Spleen (tissue), 11 donors: ENCODE measurements at regions not wholly inside any gene's neighbourhood (a gene's known extent, or its start where the extent isn't known, plus 50 kb on each side); places are given as distances from the start of the nearest gene placed in this dataset.

Experiments used
- DNase-seq: peaks from one replicate; pipeline ENCODE4 v3.0.0-alpha.2; 2020
- H3K27ac ChIP-seq, 8 donors: fragments of 200-600 bp; sonication (generic) in 7 of 8; 1 replicate in 4 of 8; 2 replicates in 4 of 8; pipeline versions ENCODE4 v1.5.0 to v1.8.0; 2016 to 2021; ENCODE audit warnings: inconsistent platforms in 4 of 8, mild to moderate bottlenecking in 4 of 8, moderate library complexity in 1 of 8
- H3K27me3 ChIP-seq, 7 donors: fragments of 200-600 bp; sonication (generic) in 6 of 7; replicated peaks in 1 of 7; 1 replicate in 4 of 7; 2 replicates in 3 of 7; pipeline versions ENCODE4 v1.5.0 to v1.8.0; 2016 to 2021; ENCODE audit warnings: inconsistent platforms in 3 of 7, mild to moderate bottlenecking in 1 of 7
- H3K36me3 ChIP-seq, 6 donors: fragments of 200-600 bp; sonication (generic) in 5 of 6; 1 replicate in 4 of 6; 2 replicates in 2 of 6; pipeline versions ENCODE4 v1.5.0 to v1.8.0; 2016 to 2021; ENCODE audit warnings: inconsistent platforms in 2 of 6
- H3K4me1 ChIP-seq, 6 donors: fragments of 200-600 bp; sonication (generic) in 5 of 6; 1 replicate in 3 of 6; 2 replicates in 3 of 6; pipeline versions ENCODE4 v1.5.0 to v1.8.0; 2016 to 2021; ENCODE audit warnings: inconsistent platforms in 3 of 6
- H3K4me3 ChIP-seq, 8 donors: fragments of 200-600 bp; sonication (generic) in 7 of 8; 1 replicate in 4 of 8; 2 replicates in 4 of 8; pipeline versions ENCODE4 v1.5.0 to v1.8.0; 2016 to 2021; ENCODE audit warnings: inconsistent platforms in 4 of 8, mild to moderate bottlenecking in 4 of 8, moderate library complexity in 2 of 8
- H3K9me3 ChIP-seq, 8 donors: fragments of 200-600 bp; sonication (generic) in 7 of 8; 1 replicate in 4 of 8; 2 replicates in 4 of 8; pipeline versions ENCODE4 v1.5.0 to v1.8.0; 2016 to 2021; ENCODE audit warnings: inconsistent platforms in 4 of 8
- POLR2A ChIP-seq, 3 donors: fragments of 450-650 bp; IDR thresholded peaks; one replicate each; pipeline ENCODE4 v1.5.1; 2017; ENCODE audit warnings: antibody characterized with exemption in 3 of 3, mild to moderate bottlenecking in 1 of 3
- POLR2AphosphoS5 ChIP-seq, 3 donors: sonication (generic); formaldehyde crosslinking; IDR thresholded peaks; one replicate each; pipeline ENCODE4 v1.5.1; 2017; ENCODE audit warnings: antibody characterized with exemption in 3 of 3
- WGBS, 5 donors: extraction: QIAGEN DNeasy Blood & Tissue Kit in 3 of 5; methylation state at CpG; one replicate each; pipeline versions ENCODE4 v1.1.5 to v1.1.7; 2013 to 2018; 5-methylcytosine and 5-hydroxymethylcytosine counted together
- intact Hi-C: fragments of 100-400 bp; cut with DNase I; formaldehyde crosslinking; loops from one replicate; pipeline ENCODE4 v1.15.0; 2023; ENCODE audit warnings: low total_unique reads
- TF ChIP-seq, protein P1 (sequence below), 11 experiments: fragments of 200-600 bp in 7 of 11; fragments of 450-650 bp in 4 of 11; sonication (generic) in 4 of 11; IDR thresholded peaks in 8 of 11; conservative IDR thresholded peaks in 3 of 11; 1 replicate in 7 of 11; 2 replicates in 4 of 11; pipeline versions ENCODE4 v1.4.0 to v1.8.0; 2016 to 2021; ENCODE audit warnings: antibody characterized with exemption in 11 of 11, inconsistent platforms in 4 of 11, mild to moderate bottlenecking in 1 of 11
- donor health status: healthy with polysubstance abuse.
- donor health status: DM: no; HTN: no; CAD: no; lungs with moderate emphysema.
- donor health status: DM: no; HTN: no; CAD: no.
- donor health status: Bipolar disorder and iron deficiency.
- donor health status: healthy.
- donor health status: DM: no; HTN: no; CAD: no.
- donor health status: DM: yes; HTN: yes; CAD: no.

DNA sequence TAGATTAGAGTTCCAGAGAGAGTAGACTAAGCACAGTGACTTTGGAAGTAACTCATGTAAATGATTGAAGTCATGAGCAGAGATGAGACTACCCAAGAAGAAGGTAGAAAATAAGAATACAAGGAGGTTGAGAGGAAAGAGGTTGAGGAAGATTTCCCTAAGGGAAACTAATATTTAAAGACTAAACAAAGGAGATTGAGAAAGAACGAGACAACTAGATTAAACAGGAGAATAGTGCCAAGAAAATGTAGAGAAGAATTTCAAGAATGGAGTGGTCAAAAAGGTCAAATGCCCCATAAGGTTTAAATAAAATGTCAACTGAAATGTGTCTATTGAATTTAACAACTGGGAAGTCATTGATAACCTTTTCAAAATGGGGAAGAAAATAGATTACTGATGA, 59.0 kb downstream of the RPS29 start:
- WGBS, 5 donors, result 59 to 80% (median 62%) methylated on average over 1 of the region's 1 CpG
- TF ChIP-seq POLR2A (IDR thresholded peaks at IDR 0.05) (no peak), POLR2AphosphoS5 (IDR thresholded peaks at IDR 0.05) (no peak)
- TF ChIP-seq, protein P1, sequence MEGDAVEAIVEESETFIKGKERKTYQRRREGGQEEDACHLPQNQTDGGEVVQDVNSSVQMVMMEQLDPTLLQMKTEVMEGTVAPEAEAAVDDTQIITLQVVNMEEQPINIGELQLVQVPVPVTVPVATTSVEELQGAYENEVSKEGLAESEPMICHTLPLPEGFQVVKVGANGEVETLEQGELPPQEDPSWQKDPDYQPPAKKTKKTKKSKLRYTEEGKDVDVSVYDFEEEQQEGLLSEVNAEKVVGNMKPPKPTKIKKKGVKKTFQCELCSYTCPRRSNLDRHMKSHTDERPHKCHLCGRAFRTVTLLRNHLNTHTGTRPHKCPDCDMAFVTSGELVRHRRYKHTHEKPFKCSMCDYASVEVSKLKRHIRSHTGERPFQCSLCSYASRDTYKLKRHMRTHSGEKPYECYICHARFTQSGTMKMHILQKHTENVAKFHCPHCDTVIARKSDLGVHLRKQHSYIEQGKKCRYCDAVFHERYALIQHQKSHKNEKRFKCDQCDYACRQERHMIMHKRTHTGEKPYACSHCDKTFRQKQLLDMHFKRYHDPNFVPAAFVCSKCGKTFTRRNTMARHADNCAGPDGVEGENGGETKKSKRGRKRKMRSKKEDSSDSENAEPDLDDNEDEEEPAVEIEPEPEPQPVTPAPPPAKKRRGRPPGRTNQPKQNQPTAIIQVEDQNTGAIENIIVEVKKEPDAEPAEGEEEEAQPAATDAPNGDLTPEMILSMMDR (IDR thresholded peaks at IDR 0.05 in 8 of 11, conservative IDR thresholded peaks at IDR 0.05 in 3 of 11), result no peak
- DNase-seq, result no peak
- Histone ChIP-seq H3K36me3 (no peaks in the 10 kb centered on the region), H3K27me3 (peaks cover 0 to 3% (median 0%) of the 10 kb centered on the region in 7 donors), H3K27ac (no peak overlapping the region), H3K9me3 (peaks cover 0 to 8% (median 0%) of the 10 kb centered on the region in 8 donors), H3K4me1 (no peaks in the 10 kb centered on the region), H3K4me3 (no peak overlapping the region)
- intact Hi-C loops, result no loop called here

DNA sequence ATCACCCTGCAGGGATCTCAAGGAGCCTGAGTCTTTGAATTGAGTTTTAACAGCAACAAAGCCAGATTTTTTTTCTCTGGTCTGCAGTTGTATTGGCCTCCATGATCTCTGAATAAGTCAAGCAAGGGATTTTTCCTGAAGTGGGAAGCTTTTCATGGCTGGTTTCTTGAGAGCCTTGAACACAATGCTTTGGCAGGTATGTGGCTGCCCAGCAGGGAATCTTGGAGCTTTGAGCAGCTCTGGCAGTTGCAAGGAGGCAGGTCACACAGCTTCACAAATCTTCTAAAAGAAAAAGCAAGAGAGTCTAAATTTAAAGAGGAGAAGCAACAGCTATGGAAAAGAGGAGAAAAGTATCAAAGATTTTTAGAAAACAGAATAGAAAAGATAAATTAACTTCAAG, 60.1 kb downstream of the RPS29 start:
- intact Hi-C loops, result no loop called here
- H3K36me3 ChIP-seq, result no peaks in the 10 kb centered on the region
- TF ChIP-seq POLR2AphosphoS5 (IDR thresholded peaks at IDR 0.05), result no peak
- TF ChIP-seq, protein P1 (IDR thresholded peaks at IDR 0.05 in 8 of 11, conservative IDR thresholded peaks at IDR 0.05 in 3 of 11), result no peak
- TF ChIP-seq POLR2A (IDR thresholded peaks at IDR 0.05), result no peak
- H3K27me3 ChIP-seq, result peaks cover 0 to 3% (median 0%) of the 10 kb centered on the region in 7 donors
- no peak for DNase-seq
- H3K27ac ChIP-seq, result no peak overlapping the region
- H3K4me3 ChIP-seq, result no peak overlapping the region
- peaks cover 0 to 8% (median 0%) of the 10 kb centered on the region in 8 donors for H3K9me3 ChIP-seq
- no peaks in the 10 kb centered on the region for H3K4me1 ChIP-seq

DNA sequence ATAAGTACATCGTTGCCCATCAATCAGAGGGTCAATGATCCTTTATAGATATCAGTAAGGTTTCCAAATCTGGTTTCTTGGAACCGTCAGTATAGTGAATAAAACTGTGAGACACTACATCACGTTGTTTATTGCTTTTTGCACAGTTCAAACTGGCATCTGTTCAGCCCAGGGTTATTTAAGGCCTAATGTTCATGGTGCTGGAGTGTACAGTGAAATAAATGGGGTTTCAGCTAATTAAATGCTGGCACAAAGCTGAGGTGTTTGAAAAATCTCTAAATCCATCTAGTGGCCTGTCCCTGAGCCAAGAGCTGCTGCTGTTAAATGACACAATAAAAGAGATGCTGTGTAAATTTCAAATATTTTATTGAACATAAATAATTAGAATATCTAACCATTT, 69.9 kb downstream of the RPS29 start:
- intact Hi-C loops, result no loop called here
- no peak for DNase-seq
- H3K9me3 ChIP-seq, result no peaks in the 10 kb centered on the region

DNA sequence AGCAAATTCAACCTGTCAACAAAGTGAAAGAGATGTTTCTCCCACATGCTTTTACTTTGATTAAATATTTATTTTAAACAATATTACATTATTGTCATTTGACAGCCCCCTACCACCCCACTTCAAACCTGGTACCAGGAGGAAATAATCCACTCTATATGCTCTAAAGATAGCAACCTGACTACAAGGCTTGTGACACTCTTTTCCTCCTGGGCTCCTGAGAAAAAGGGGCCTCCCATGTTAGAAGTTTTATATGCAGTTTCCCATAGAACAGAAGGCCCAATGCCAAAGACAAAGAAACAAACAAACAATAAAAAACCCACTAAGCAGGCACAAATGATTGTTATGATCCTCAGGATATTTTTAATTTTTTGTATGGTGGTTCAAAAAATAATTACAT, 73.6 kb downstream of the RPS29 start:
- Histone ChIP-seq H3K27ac (no peak overlapping the region), H3K27me3 (no peaks in the 10 kb centered on the region), H3K36me3 (no peaks in the 10 kb centered on the region), H3K4me1 (no peaks in the 10 kb centered on the region), H3K9me3 (peaks cover 0 to 12% (median 0%) of the 10 kb centered on the region in 8 donors), H3K4me3 (no peak overlapping the region)
- DNase-seq, result no peak
- TF ChIP-seq, protein P1 (IDR thresholded peaks at IDR 0.05 in 8 of 11, conservative IDR thresholded peaks at IDR 0.05 in 3 of 11), result no peak
- no peak for TF ChIP-seq POLR2A (IDR thresholded peaks at IDR 0.05)
- no peak for TF ChIP-seq POLR2AphosphoS5 (IDR thresholded peaks at IDR 0.05)
- intact Hi-C loops, result no loop called here

More for the DNA sequence above, 69.9 kb downstream of the RPS29 start:
- Histone ChIP-seq H3K27ac (no peak overlapping the region), H3K4me1 (no peaks in the 10 kb centered on the region), H3K27me3 (no peaks in the 10 kb centered on the region), H3K4me3 (no peak overlapping the region), H3K36me3 (no peaks in the 10 kb centered on the region)
- 57 to 86% (median 80%) methylated on average over 3 of the region's 3 CpGs for WGBS, 5 donors
- TF ChIP-seq, protein P1 (IDR thresholded peaks at IDR 0.05 in 8 of 11, conservative IDR thresholded peaks at IDR 0.05 in 3 of 11), result no peak
- TF ChIP-seq POLR2A (IDR thresholded peaks at IDR 0.05) (no peak), POLR2AphosphoS5 (IDR thresholded peaks at IDR 0.05) (no peak)
